Stomach (tissue), 4 donors: ENCODE measurements at regions not wholly inside any gene's neighbourhood (a gene's known extent, or its start where the extent isn't known, plus 50 kb on each side); places are given as distances from the start of the nearest gene placed in this dataset.

Experiments used
- POLR2A ChIP-seq, 4 donors: fragments of 450-650 bp; IDR thresholded peaks; one replicate each; pipeline ENCODE4 v1.6.1; 2016; ENCODE audit warnings: antibody characterized with exemption in 4 of 4, control low read depth in 2 of 4, mild to moderate bottlenecking in 1 of 4, moderate library complexity in 1 of 4
- POLR2AphosphoS5 ChIP-seq, 3 donors: sonication (generic); formaldehyde crosslinking; IDR thresholded peaks; one replicate each; pipeline ENCODE4 v1.6.1; 2016; ENCODE audit warnings: antibody characterized with exemption in 3 of 3
- TF ChIP-seq, protein P1 (sequence below), 7 experiments: fragments of 450-650 bp in 4 of 7; fragments of 200-600 bp in 3 of 7; sonication (generic) in 3 of 7; IDR thresholded peaks; one replicate each; pipeline ENCODE4 v1.5.1; 2016 to 2019; ENCODE audit warnings: antibody characterized with exemption in 7 of 7, control low read depth in 2 of 7, mild to moderate bottlenecking in 1 of 7

- TF ChIP-seq, protein P1, sequence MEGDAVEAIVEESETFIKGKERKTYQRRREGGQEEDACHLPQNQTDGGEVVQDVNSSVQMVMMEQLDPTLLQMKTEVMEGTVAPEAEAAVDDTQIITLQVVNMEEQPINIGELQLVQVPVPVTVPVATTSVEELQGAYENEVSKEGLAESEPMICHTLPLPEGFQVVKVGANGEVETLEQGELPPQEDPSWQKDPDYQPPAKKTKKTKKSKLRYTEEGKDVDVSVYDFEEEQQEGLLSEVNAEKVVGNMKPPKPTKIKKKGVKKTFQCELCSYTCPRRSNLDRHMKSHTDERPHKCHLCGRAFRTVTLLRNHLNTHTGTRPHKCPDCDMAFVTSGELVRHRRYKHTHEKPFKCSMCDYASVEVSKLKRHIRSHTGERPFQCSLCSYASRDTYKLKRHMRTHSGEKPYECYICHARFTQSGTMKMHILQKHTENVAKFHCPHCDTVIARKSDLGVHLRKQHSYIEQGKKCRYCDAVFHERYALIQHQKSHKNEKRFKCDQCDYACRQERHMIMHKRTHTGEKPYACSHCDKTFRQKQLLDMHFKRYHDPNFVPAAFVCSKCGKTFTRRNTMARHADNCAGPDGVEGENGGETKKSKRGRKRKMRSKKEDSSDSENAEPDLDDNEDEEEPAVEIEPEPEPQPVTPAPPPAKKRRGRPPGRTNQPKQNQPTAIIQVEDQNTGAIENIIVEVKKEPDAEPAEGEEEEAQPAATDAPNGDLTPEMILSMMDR (IDR thresholded peaks at IDR 0.05) = no peak
- TF ChIP-seq POLR2A (IDR thresholded peaks at IDR 0.05) = no peak
- no peak for TF ChIP-seq POLR2AphosphoS5 (IDR thresholded peaks at IDR 0.05)
Observed at GRCh38 chr1:29900712-29901111, 664.4 kb downstream of the PTPRU start.
